T-helper 17 cell (primary cell): ENCODE measurements at regions not wholly inside any gene's neighbourhood (a gene's known extent, or its start where the extent isn't known, plus 50 kb on each side); places are given as distances from the start of the nearest gene placed in this dataset.
A peak's percentile ranks its signal among the peaks of the same experiment; 100 is the strongest.

Experiments used
- ATAC-seq: fragments of 150-1000 bp; cut with Tn5 transposase; 2 replicates; pipeline ENCODE4 v1.10.0; 2021; ENCODE audit warnings: mild to moderate bottlenecking, moderate library complexity
- DNase-seq, 3 donors: peaks; one replicate each; pipeline versions ENCODE4 v3.0.0 to v3.0.0-alpha.2; 2020 to 2021
- H3K9me3 ChIP-seq: one replicate; pipeline ENCODE4 v1.7.0; 2013; ENCODE audit warnings: low read length, mild to moderate bottlenecking; ENCODE audit not compliant: control insufficient read depth, poor library complexity, severe bottlenecking
- H3K27ac Mint-ChIP-seq: one replicate; pipeline ENCODE4 v1.8.0; 2022; ENCODE audit warnings: mild to moderate bottlenecking, moderate library complexity, mixed read lengths
- H3K27me3 Mint-ChIP-seq: one replicate; pipeline ENCODE4 v1.8.0; 2022; ENCODE audit warnings: mixed read lengths
- H3K36me3 Mint-ChIP-seq: one replicate; pipeline ENCODE4 v1.8.0; 2022; ENCODE audit warnings: low read depth, mixed read lengths
- H3K4me1 Mint-ChIP-seq: one replicate; pipeline ENCODE4 v1.8.0; 2022; ENCODE audit warnings: mild to moderate bottlenecking, mixed read lengths
- H3K4me3 Mint-ChIP-seq: one replicate; pipeline ENCODE4 v1.8.0; 2022; ENCODE audit warnings: mild to moderate bottlenecking, moderate library complexity, mixed read lengths

GRCh38 chrX:7318661-7319060, 170.7 kb upstream of the PUDP start:
- ATAC-seq = no peak

GRCh38 chrX:7318241-7318640, 170.3 kb upstream of the PUDP start:
- Mint-ChIP-seq H3K27me3 (no peaks in the 10 kb centered on the region), H3K27ac (no peak overlapping the region), H3K4me3 (no peak overlapping the region), H3K4me1 (no peaks in the 10 kb centered on the region), H3K36me3 (no peaks in the 10 kb centered on the region)
- ATAC-seq (no peak), DNase-seq (no peak)
- H3K9me3 ChIP-seq = no peaks in the 10 kb centered on the region

More at GRCh38 chrX:7318661-7319060, 170.7 kb upstream of the PUDP start:
- Mint-ChIP-seq H3K27me3 (no peaks in the 10 kb centered on the region), H3K4me3 (no peak overlapping the region), H3K27ac (no peak overlapping the region), H3K4me1 (peaks cover under 1% of the 10 kb centered on the region), H3K36me3 (no peaks in the 10 kb centered on the region)
- H3K9me3 ChIP-seq = no peaks in the 10 kb centered on the region
- DNase-seq = no peak

- DNase-seq (no peak), ATAC-seq (no peak)
- Mint-ChIP-seq H3K27me3 (no peaks in the 10 kb centered on the region), H3K4me3 (no peak overlapping the region), H3K4me1 (no peaks in the 10 kb centered on the region), H3K27ac (no peak overlapping the region), H3K36me3 (no peaks in the 10 kb centered on the region)
- no peaks in the 10 kb centered on the region for H3K9me3 ChIP-seq
These were observed 168.9 kb upstream of the PUDP start for GRCh38 chrX:7316887-7317286.

GRCh38 chrX:7316280-7316679, 168.3 kb upstream of the PUDP start:
- H3K4me1 Mint-ChIP-seq = no peaks in the 10 kb centered on the region
- H3K27me3 Mint-ChIP-seq = no peaks in the 10 kb centered on the region
- no peak overlapping the region for H3K4me3 Mint-ChIP-seq
- H3K27ac Mint-ChIP-seq = no peak overlapping the region
- no peaks in the 10 kb centered on the region for H3K36me3 Mint-ChIP-seq
- no peaks in the 10 kb centered on the region for H3K9me3 ChIP-seq
- DNase-seq (no peak), ATAC-seq (no peak)

- no peaks in the 10 kb centered on the region for H3K9me3 ChIP-seq
- Mint-ChIP-seq H3K36me3 (no peaks in the 10 kb centered on the region), H3K27ac (no peak overlapping the region), H3K4me1 (no peaks in the 10 kb centered on the region), H3K4me3 (peak overlapping the region; percentile 2), H3K27me3 (no peaks in the 10 kb centered on the region)
- no peak for DNase-seq
- ATAC-seq = no peak
These were observed 166.5 kb upstream of the PUDP start for GRCh38 chrX:7314425-7314824.

- Mint-ChIP-seq H3K4me1 (no peaks in the 10 kb centered on the region), H3K36me3 (peaks cover 2% of the 10 kb centered on the region), H3K27me3 (no peaks in the 10 kb centered on the region), H3K4me3 (no peak overlapping the region), H3K27ac (no peak overlapping the region)
- ATAC-seq (no peak), DNase-seq (no peak)
- H3K9me3 ChIP-seq = no peaks in the 10 kb centered on the region
These were observed 159.8 kb upstream of the PUDP start for GRCh38 chrX:7307720-7308119.

- ATAC-seq (no peak), DNase-seq (no peak)
- H3K27me3 Mint-ChIP-seq = no peaks in the 10 kb centered on the region
- H3K4me3 Mint-ChIP-seq = no peak overlapping the region
- no peaks in the 10 kb centered on the region for H3K9me3 ChIP-seq
- no peak overlapping the region for H3K27ac Mint-ChIP-seq
- no peaks in the 10 kb centered on the region for H3K4me1 Mint-ChIP-seq
- H3K36me3 Mint-ChIP-seq = no peaks in the 10 kb centered on the region
These were observed 146.5 kb upstream of the PUDP start for GRCh38 chrX:7294483-7294882.

- no peak overlapping the region for H3K27ac Mint-ChIP-seq
- no peaks in the 10 kb centered on the region for H3K36me3 Mint-ChIP-seq
- no peak for ATAC-seq
- H3K4me1 Mint-ChIP-seq = no peaks in the 10 kb centered on the region
- no peak overlapping the region for H3K4me3 Mint-ChIP-seq
- no peaks in the 10 kb centered on the region for H3K9me3 ChIP-seq
- DNase-seq = no peak
- H3K27me3 Mint-ChIP-seq = no peaks in the 10 kb centered on the region
These were observed 138.3 kb upstream of the PUDP start for GRCh38 chrX:7286168-7286837.

- H3K27ac Mint-ChIP-seq = no peak overlapping the region
- DNase-seq (no peak), ATAC-seq (no peak)
- H3K9me3 ChIP-seq = no peaks in the 10 kb centered on the region
- H3K4me3 Mint-ChIP-seq = no peak overlapping the region
- H3K36me3 Mint-ChIP-seq = no peaks in the 10 kb centered on the region
- H3K4me1 Mint-ChIP-seq = no peaks in the 10 kb centered on the region
- no peaks in the 10 kb centered on the region for H3K27me3 Mint-ChIP-seq
These were observed 137.8 kb upstream of the PUDP start for GRCh38 chrX:7285765-7286164.

- no peak overlapping the region for H3K27ac Mint-ChIP-seq
- H3K36me3 Mint-ChIP-seq = no peaks in the 10 kb centered on the region
- DNase-seq = no peak
- no peak overlapping the region for H3K4me3 Mint-ChIP-seq
- H3K9me3 ChIP-seq = no peaks in the 10 kb centered on the region
- H3K4me1 Mint-ChIP-seq = no peaks in the 10 kb centered on the region
- ATAC-seq = no peak
- no peaks in the 10 kb centered on the region for H3K27me3 Mint-ChIP-seq
These were observed 135.8 kb upstream of the PUDP start for GRCh38 chrX:7283741-7284140.

- Mint-ChIP-seq H3K36me3 (no peaks in the 10 kb centered on the region), H3K4me3 (no peak overlapping the region), H3K4me1 (no peaks in the 10 kb centered on the region), H3K27ac (no peak overlapping the region), H3K27me3 (no peaks in the 10 kb centered on the region)
- no peak for DNase-seq
- no peak for ATAC-seq
- no peaks in the 10 kb centered on the region for H3K9me3 ChIP-seq
These were observed 132.6 kb upstream of the PUDP start for GRCh38 chrX:7280520-7280919.

GRCh38 chrX:7272346-7272745, 124.4 kb upstream of the PUDP start:
- no peak for ATAC-seq
- H3K9me3 ChIP-seq = no peaks in the 10 kb centered on the region
- Mint-ChIP-seq H3K36me3 (no peaks in the 10 kb centered on the region), H3K27ac (no peak overlapping the region), H3K4me1 (no peaks in the 10 kb centered on the region), H3K4me3 (no peak overlapping the region), H3K27me3 (no peaks in the 10 kb centered on the region)
- DNase-seq = no peak

GRCh38 chrX:7270933-7271332, 123.0 kb upstream of the PUDP start:
- Mint-ChIP-seq H3K4me1 (no peaks in the 10 kb centered on the region), H3K36me3 (no peaks in the 10 kb centered on the region), H3K27ac (peak overlapping the region; percentile 29), H3K4me3 (no peak overlapping the region), H3K27me3 (no peaks in the 10 kb centered on the region)
- ATAC-seq (no peak), DNase-seq (no peak)
- no peaks in the 10 kb centered on the region for H3K9me3 ChIP-seq

- no peak for ATAC-seq
- no peak for DNase-seq
- Mint-ChIP-seq H3K36me3 (no peaks in the 10 kb centered on the region), H3K4me1 (no peaks in the 10 kb centered on the region), H3K4me3 (no peak overlapping the region), H3K27me3 (no peaks in the 10 kb centered on the region), H3K27ac (no peak overlapping the region)
- H3K9me3 ChIP-seq = no peaks in the 10 kb centered on the region
These were observed 122.0 kb upstream of the PUDP start for GRCh38 chrX:7269991-7270390.
